ENCODE measurements at regions not wholly inside any gene's neighbourhood (a gene's known extent, or its start where the extent isn't known, plus 50 kb on each side); places are given as distances from the start of the nearest gene placed in this dataset.
"Not testable (repeated sequence)": the region's sequence is repeated elsewhere in the genome, so short reads cannot be mapped to it uniquely, and the experiment has no call there.

DNA sequence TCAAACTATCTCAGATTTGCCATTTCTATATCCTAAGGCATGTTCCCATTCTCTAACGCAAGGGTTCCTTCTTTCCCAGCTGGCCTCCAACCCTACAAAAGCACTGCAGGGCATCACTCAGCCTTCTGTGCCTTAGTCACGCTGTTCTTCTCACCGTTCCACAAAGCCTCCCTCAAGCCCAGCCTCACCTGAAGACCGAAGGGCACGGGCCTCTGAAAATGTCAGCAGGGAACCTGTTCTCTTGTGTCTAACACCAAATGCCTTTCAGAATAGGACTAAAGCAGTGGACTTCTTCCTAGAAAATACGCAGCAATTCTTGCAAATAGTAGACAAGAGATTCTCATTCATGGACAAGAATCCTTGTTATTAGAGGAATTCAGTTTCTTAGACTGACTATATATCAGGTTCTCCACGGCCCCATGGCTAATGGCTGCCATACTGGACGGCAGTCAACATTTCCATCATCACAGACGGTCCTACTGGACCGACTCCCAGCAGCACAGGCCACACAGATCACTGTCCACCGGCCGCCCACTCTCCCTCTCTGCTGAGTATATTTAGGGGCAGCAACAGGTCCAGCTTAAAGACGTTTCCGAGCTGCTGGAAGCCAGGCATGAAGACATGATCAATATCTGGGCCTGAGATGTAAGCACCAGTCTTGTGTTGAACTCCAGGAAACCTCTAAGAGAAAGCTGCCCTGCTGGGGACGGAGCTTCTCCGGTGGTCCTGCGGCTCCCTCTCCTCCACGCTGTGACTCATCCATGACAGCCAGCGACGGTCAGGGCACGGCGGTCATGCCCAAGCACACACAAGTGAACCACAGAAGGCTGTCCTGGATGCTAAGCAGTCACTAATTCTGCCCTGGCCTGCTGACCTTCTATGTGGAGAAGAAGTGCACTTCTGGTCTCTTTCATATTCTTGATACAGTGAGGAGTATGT is 61.8 kb upstream of the TNK2 start:
- H3K4me1 ChIP-seq (replicated peaks in 1 of 4; ENCODE audit: control insufficient read depth in 3 of 4, insufficient read depth in 4 of 4, low read length in 3 of 4); H3K23me2 ChIP-seq (ENCODE audit: low read depth, low read length); H3K79me2 ChIP-seq (ENCODE audit: control insufficient read depth in 1 of 2, insufficient read depth in 2 of 2, low read length in 2 of 2); H3K9me3 ChIP-seq (ENCODE audit: insufficient read depth in 2 of 2, low read depth in 1 of 2, low read length in 1 of 2); H2BK15ac ChIP-seq (ENCODE audit: low read length); H3K56ac ChIP-seq (replicated peaks; ENCODE audit: insufficient read length, low read depth, low read length); H3K79me1 ChIP-seq (ENCODE audit: low read depth, low read length); H3K23ac ChIP-seq (ENCODE audit: insufficient read length); H2BK12ac ChIP-seq (ENCODE audit: low read depth, low read length); H3K14ac ChIP-seq (ENCODE audit: insufficient read length); CTCF ChIA-PET (ENCODE audit: partially characterized antibody); H3K4ac ChIP-seq (replicated peaks; ENCODE audit: insufficient read length, low read depth, low read length); H2BK20ac ChIP-seq (ENCODE audit: low read length); H2AFZ ChIP-seq (ENCODE audit: low read length); H4K5ac ChIP-seq (ENCODE audit: insufficient read length, low read depth, low read length); DNase-seq (ENCODE audit: low read depth in 1 of 2, low spot score in 2 of 2); H3K9ac ChIP-seq (replicated peaks in 1 of 4; ENCODE audit: extremely low read depth in 1 of 4, low read depth in 3 of 4, low read length in 3 of 4); FAIRE-seq; H3K4me3 ChIP-seq (ENCODE audit: extremely low read depth in 1 of 4, insufficient read depth in 2 of 4, low read depth in 3 of 4, low read length in 4 of 4); H4K20me1 ChIP-seq (replicated peaks in 1 of 2; ENCODE audit: control insufficient read depth in 1 of 2, insufficient read depth in 2 of 2, low read length in 2 of 2); H3K27me3 ChIP-seq (replicated peaks in 1 of 4; ENCODE audit: control insufficient read depth in 3 of 4, extremely low read depth in 1 of 4, insufficient read depth in 3 of 4, low read length in 3 of 4); H2BK5ac ChIP-seq (ENCODE audit: low read depth, low read length); H4K8ac ChIP-seq (ENCODE audit: extremely low read depth, insufficient read depth, low read length); H4K91ac ChIP-seq (replicated peaks; ENCODE audit: insufficient read length, low read length); H3K18ac ChIP-seq (ENCODE audit: extremely low read depth, low read length); H2BK120ac ChIP-seq (replicated peaks; ENCODE audit: low read depth, low read length); POLR2A ChIA-PET (ENCODE audit: partially characterized antibody); H3K4me2 ChIP-seq (ENCODE audit: insufficient read depth in 1 of 2, low read depth in 2 of 2, low read length in 2 of 2); H2AK5ac ChIP-seq (ENCODE audit: low read depth, low read length); H3K27ac ChIP-seq (ENCODE audit: low read depth, low read length): not testable (repeated sequence)
- 93% methylated on average over 21 of the region's 22 CpGs; no CpG with 5 or more reads in 1 of the 2 experiments for WGBS, 2 experiments (ENCODE audit: extremely low coverage in 1 of 2, insufficient coverage in 1 of 2, insufficient read length in 1 of 2, insufficient replicate concordance in 2 of 2, low coverage in 1 of 2, low lambda C conversion rate in 2 of 2, missing lambda C conversion rate in 1 of 2)
- peaks cover 6 to 33% (median 16%) of the 10 kb centered on the region in 4 experiments; a peak in 6 of 8 replicates for H3K36me3 ChIP-seq (ENCODE audit: control insufficient read depth in 2 of 4, insufficient read depth in 4 of 4, low read length in 3 of 4)

DNA sequence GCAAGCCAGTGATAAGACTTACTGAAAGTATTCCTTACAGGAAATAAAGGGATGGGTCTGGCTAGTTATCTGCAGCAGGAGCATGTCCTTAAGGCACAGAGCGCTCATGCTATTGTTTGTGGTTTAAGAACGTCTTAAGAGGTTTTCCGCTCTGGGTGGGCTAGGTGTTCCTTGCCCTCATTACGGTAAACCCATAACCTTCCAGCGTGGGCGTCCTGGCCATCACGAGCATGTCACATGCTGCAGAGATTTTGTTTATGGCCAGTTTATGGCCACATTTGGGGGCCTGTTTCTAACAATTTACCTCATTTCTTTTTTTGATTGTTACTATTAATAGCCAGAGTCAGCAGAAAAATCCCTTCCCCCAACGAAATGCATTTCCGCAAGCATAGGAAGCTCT is 61.0 kb upstream of the TNK2 start:
- H3K4me1 ChIP-seq (replicated peaks in 1 of 4; ENCODE audit: control insufficient read depth in 3 of 4, insufficient read depth in 4 of 4, low read length in 3 of 4); FAIRE-seq; H3K27me3 ChIP-seq (replicated peaks in 1 of 4; ENCODE audit: control insufficient read depth in 3 of 4, extremely low read depth in 1 of 4, insufficient read depth in 3 of 4, low read length in 3 of 4); H3K23ac ChIP-seq (ENCODE audit: insufficient read length); H2BK12ac ChIP-seq (ENCODE audit: low read depth, low read length); H3K4me2 ChIP-seq (ENCODE audit: insufficient read depth in 1 of 2, low read depth in 2 of 2, low read length in 2 of 2); H2AFZ ChIP-seq (ENCODE audit: low read length); H3K14ac ChIP-seq (ENCODE audit: insufficient read length); CTCF ChIA-PET (ENCODE audit: partially characterized antibody); H3K56ac ChIP-seq (replicated peaks; ENCODE audit: insufficient read length, low read depth, low read length); H4K8ac ChIP-seq (ENCODE audit: extremely low read depth, insufficient read depth, low read length); H3K4me3 ChIP-seq (ENCODE audit: extremely low read depth in 1 of 4, insufficient read depth in 2 of 4, low read depth in 3 of 4, low read length in 4 of 4); H2BK15ac ChIP-seq (ENCODE audit: low read length); H4K91ac ChIP-seq (replicated peaks; ENCODE audit: insufficient read length, low read length); H3K4ac ChIP-seq (replicated peaks; ENCODE audit: insufficient read length, low read depth, low read length); H2BK20ac ChIP-seq (ENCODE audit: low read length); POLR2A ChIA-PET (ENCODE audit: partially characterized antibody); H3K18ac ChIP-seq (ENCODE audit: extremely low read depth, low read length); H2AK5ac ChIP-seq (ENCODE audit: low read depth, low read length); H3K9ac ChIP-seq (replicated peaks in 1 of 4; ENCODE audit: extremely low read depth in 1 of 4, low read depth in 3 of 4, low read length in 3 of 4); H3K9me3 ChIP-seq (ENCODE audit: insufficient read depth in 2 of 2, low read depth in 1 of 2, low read length in 1 of 2); H2BK5ac ChIP-seq (ENCODE audit: low read depth, low read length); H4K20me1 ChIP-seq (replicated peaks in 1 of 2; ENCODE audit: control insufficient read depth in 1 of 2, insufficient read depth in 2 of 2, low read length in 2 of 2); H3K23me2 ChIP-seq (ENCODE audit: low read depth, low read length); H3K79me2 ChIP-seq (ENCODE audit: control insufficient read depth in 1 of 2, insufficient read depth in 2 of 2, low read length in 2 of 2); H4K5ac ChIP-seq (ENCODE audit: insufficient read length, low read depth, low read length); H3K79me1 ChIP-seq (ENCODE audit: low read depth, low read length); H2BK120ac ChIP-seq (replicated peaks; ENCODE audit: low read depth, low read length); H3K27ac ChIP-seq (ENCODE audit: low read depth, low read length); DNase-seq (ENCODE audit: low read depth in 1 of 2, low spot score in 2 of 2): not testable (repeated sequence)
- WGBS, 2 experiments (ENCODE audit: extremely low coverage in 1 of 2, insufficient coverage in 1 of 2, insufficient read length in 1 of 2, insufficient replicate concordance in 2 of 2, low coverage in 1 of 2, low lambda C conversion rate in 2 of 2, missing lambda C conversion rate in 1 of 2): 94% methylated on average over 9 of the region's 9 CpGs; no CpG with 5 or more reads in 1 of the 2 experiments
- peaks cover 6 to 34% (median 18%) of the 10 kb centered on the region in 4 experiments; a peak in 6 of 8 replicates for H3K36me3 ChIP-seq (ENCODE audit: control insufficient read depth in 2 of 4, insufficient read depth in 4 of 4, low read length in 3 of 4)

Data from H1 (cell line).